K562 (cell line): ENCODE measurements at regions not wholly inside any gene's neighbourhood (a gene's known extent, or its start where the extent isn't known, plus 50 kb on each side); places are given as distances from the start of the nearest gene placed in this dataset.

Experiments
- ATAC-seq: fragments of 200-7000 bp; cut with Tn5 transposase; 3 replicates; pipeline ENCODE4 v1.9.1; 2020; ENCODE audit warnings: moderate library complexity
- BruUV-seq: library from RNA; stranded (reverse); fragments of 400-500 nt; replicated peaks from 2 replicates; lab custom pipeline; 2021; lab: Mats Ljungman, UMichigan
- CTCF ChIA-PET: fragments of 300-600 bp; formaldehyde crosslinking; extraction: SDS; loops from one replicate; lab custom pipeline; 2021; ENCODE audit warnings: low intra/inter-chr PET ratio; lab: Yijun Ruan, JAX
- POLR2A ChIA-PET: fragments of 300-600, 350-650 bp; sonication (Branson Sonifier 250); formaldehyde crosslinking; extraction: SDS; loops from one replicate; lab custom pipeline; 2021; ENCODE audit warnings: antibody characterized with exemption, inconsistent platforms; lab: Yijun Ruan, JAX
- DNase-seq, 4 experiments: peaks; one replicate each; pipeline versions ENCODE4 v3.0.0 to v3.0.0-alpha.2; 2011 to 2018; ENCODE audit warnings: low spot score in 3 of 4, mixed read lengths in 3 of 4; ENCODE audit errors: extremely low read depth in 1 of 4
- FAIRE-seq: peaks from 2 replicates; lab custom pipeline; 2011; peaks lifted over from hg19 to GRCh38; lab: Jason Lieb, UNC
- H2AFZ ChIP-seq: 2 replicates; pipeline ENCODE4 v1.6.0; 2011; ENCODE audit warnings: low read depth, low read length, control low read depth, inconsistent platforms
- H3K27ac ChIP-seq: fragments of 200-600 bp; 3 replicates; pipeline ENCODE4 v1.8.0; 2011; ENCODE audit warnings: low read depth, mild to moderate bottlenecking, control low read depth, inconsistent platforms, low read length, moderate library complexity, mixed read lengths; ENCODE audit errors: extremely low read depth
- H3K27me3 ChIP-seq, 2 experiments: fragments of 300-600 bp in 1 of 2; 2 replicates in 1 of 2; 3 replicates in 1 of 2; pipeline versions ENCODE4 v1.6.0 to v1.8.0; 2011; ENCODE audit warnings: inconsistent platforms in 2 of 2, low read length in 2 of 2, mild to moderate bottlenecking in 1 of 2, mixed read lengths in 1 of 2, moderate library complexity in 1 of 2; ENCODE audit not compliant: control insufficient read depth in 2 of 2, insufficient read depth in 2 of 2
- H3K36me3 ChIP-seq: fragments of 300-600 bp; 3 replicates; pipeline ENCODE4 v1.8.0; 2011; ENCODE audit warnings: mild to moderate bottlenecking, low read length, inconsistent platforms; ENCODE audit not compliant: control insufficient read depth, insufficient read depth
- H3K4me1 ChIP-seq, 2 experiments: fragments of 200-600 bp in 1 of 2; replicated peaks in 1 of 2; 2 replicates in 1 of 2; 3 replicates in 1 of 2; pipeline versions ENCODE4 v1.5.1 to v1.8.0; 2011; ENCODE audit warnings: inconsistent platforms in 2 of 2, low read length in 2 of 2, mild to moderate bottlenecking in 1 of 2, mixed read lengths in 1 of 2, moderate library complexity in 1 of 2; ENCODE audit not compliant: control insufficient read depth in 2 of 2, insufficient read depth in 2 of 2
- H3K4me2 ChIP-seq: 2 replicates; pipeline ENCODE4 v1.6.1; 2011; ENCODE audit warnings: low read length, control low read depth, inconsistent platforms, mixed read lengths; ENCODE audit not compliant: insufficient read depth
- H3K4me3 ChIP-seq: fragments of 200-600 bp; sonication (generic), shearing (Covaris generic); 2 replicates; pipeline ENCODE4 v1.5.1; 2016; ENCODE audit warnings: control low read depth, inconsistent platforms
- H3K79me2 ChIP-seq: fragments of 200-600 bp; 3 replicates; pipeline ENCODE4 v1.8.0; 2011; ENCODE audit warnings: low read length, inconsistent platforms; ENCODE audit not compliant: control insufficient read depth, insufficient read depth
- H3K9ac ChIP-seq, 2 experiments: 2 replicates each; pipeline versions ENCODE4 v1.6.0 to v1.6.1; 2011; ENCODE audit warnings: low read depth in 2 of 2, low read length in 2 of 2, control low read depth in 1 of 2, inconsistent platforms in 1 of 2, mild to moderate bottlenecking in 1 of 2, mixed read lengths in 1 of 2; ENCODE audit not compliant: insufficient read depth in 1 of 2
- H3K9me1 ChIP-seq: one replicate; pipeline ENCODE4 v1.6.0; 2011; ENCODE audit warnings: inconsistent platforms, mild to moderate bottlenecking, low read length, moderate library complexity; ENCODE audit not compliant: control insufficient read depth, insufficient read depth
- H3K9me3 ChIP-seq: replicated peaks from 2 replicates; pipeline ENCODE4 v1.5.1; 2011; ENCODE audit warnings: low read depth, low read length, inconsistent platforms; ENCODE audit not compliant: control insufficient read depth, insufficient read depth
- H4K20me1 ChIP-seq: replicated peaks from 2 replicates; pipeline ENCODE4 v1.6.1; 2011; ENCODE audit warnings: low read length, inconsistent platforms, mixed read lengths; ENCODE audit not compliant: control insufficient read depth, insufficient read depth
- E2F1 ChIP-seq: sonication (generic); formaldehyde crosslinking; IDR thresholded peaks from 2 replicates; pipeline ENCODE4 v1.8.1; 2023; ENCODE audit warnings: mild to moderate bottlenecking, missing genetic modification reagents, moderate library complexity
- SAP30 ChIP-seq: fragments of 200-600 bp; sonication (generic); IDR thresholded peaks from 2 replicates; pipeline ENCODE4 v1.6.1; 2012; ENCODE audit warnings: borderline replicate concordance, low read depth, mild to moderate bottlenecking, moderate library complexity, low read length, control low read depth, inconsistent platforms; ENCODE audit not compliant: insufficient read depth, poor library complexity, severe bottlenecking
- SIX5 ChIP-seq, 2 experiments: IDR thresholded peaks; 2 replicates each; pipeline ENCODE4 v1.6.1; 2011; ENCODE audit warnings: low read length in 2 of 2, borderline replicate concordance in 1 of 2, low read depth in 1 of 2, mild to moderate bottlenecking in 1 of 2, moderate library complexity in 1 of 2; ENCODE audit not compliant: insufficient read depth in 1 of 2
- TRIM25 ChIP-seq: fragments of 450-650 bp; IDR thresholded peaks from 2 replicates; pipeline ENCODE4 v1.7.0; 2016; ENCODE audit warnings: borderline replicate concordance
- ZFP91 ChIP-seq: sonication (generic); formaldehyde crosslinking; IDR thresholded peaks from 2 replicates; pipeline ENCODE4 v1.8.0; 2022; ENCODE audit warnings: mild to moderate bottlenecking, missing genetic modification reagents
- ZNF445 ChIP-seq: fragments of 250-450 bp; sonication (Bioruptor Pico); IDR thresholded peaks from 2 replicates; pipeline ENCODE4 v1.4.0; 2020; ENCODE audit warnings: low read depth, mild to moderate bottlenecking, moderate library complexity
- ZNF449 ChIP-seq: fragments of 250-450 bp; sonication (Bioruptor Pico); IDR thresholded peaks from 2 replicates; pipeline ENCODE4 v1.8.0; 2022; ENCODE audit warnings: moderate library complexity, mild to moderate bottlenecking, inconsistent platforms
- in situ Hi-C: fragments of 300-500 bp; cut with MboI; formaldehyde crosslinking; loops from 4 replicates; pipeline ENCODE4 v1.15.0; 2018; ENCODE audit warnings: inconsistent platforms, mixed read lengths
- intact Hi-C: fragments of 100-400 bp; cut with micrococcal nuclease; formaldehyde crosslinking; loops from 2 replicates; pipeline ENCODE4 v1.14.2; 2022

- H3K4me2 ChIP-seq, result no peak overlapping the region
- no peaks in the 10 kb centered on the region for H3K27me3 ChIP-seq
- POLR2A ChIA-PET, result no interaction called here
- H3K4me3 ChIP-seq, result no peak overlapping the region
- TF ChIP-seq ZNF445 (CRISPR knock-in tag) (no peak), E2F1 (CRISPR knock-in tag) (no peak), TRIM25 (no peak), ZFP91 (CRISPR knock-in tag) (no peak), ZNF449 (no peak), SIX5 (IDR thresholded peaks at IDR 0.05; ENCODE audit: borderline replicate concordance in 1 of 2, insufficient read depth in 1 of 2, low read depth in 1 of 2, low read length in 2 of 2) (no peak), SAP30 (no peak)
- H3K9me1 ChIP-seq, result no peaks in the 10 kb centered on the region
- intact Hi-C loops, result no loop called here
- FAIRE-seq (no peak), ATAC-seq (no peak), DNase-seq (no peak)
- no peaks in the 10 kb centered on the region for H3K79me2 ChIP-seq
- no peak overlapping the region for H3K9ac ChIP-seq
- CTCF ChIA-PET, result no interaction called here
- H3K27ac ChIP-seq, result no peak overlapping the region
- no peak overlapping the region for H2AFZ ChIP-seq
- H3K9me3 ChIP-seq, result no peaks in the 10 kb centered on the region
- BruUV-seq, result no TSS peak
- no peaks in the 10 kb centered on the region for H3K4me1 ChIP-seq
- no peaks in the 10 kb centered on the region for H3K36me3 ChIP-seq
- in situ Hi-C loops, result no loop called here
- H4K20me1 ChIP-seq, result no peaks in the 10 kb centered on the region
Measured at GRCh38 chr5:28399211-28399610, 1360.8 kb upstream of the CDH9 start.
